Mononuclear cell (primary cell): ENCODE measurements at regions not wholly inside any gene's neighbourhood (a gene's known extent, or its start where the extent isn't known, plus 50 kb on each side); places are given as distances from the start of the nearest gene placed in this dataset.

Experiments used
- H3K27me3 ChIP-seq: 2 replicates; pipeline ENCODE4 v1.6.0; 2011; ENCODE audit warnings: low read length, control low read depth; ENCODE audit not compliant: insufficient read depth
- H3K4me1 ChIP-seq: 2 replicates; pipeline ENCODE4 v1.5.1; 2011; ENCODE audit warnings: mild to moderate bottlenecking, low read length, control low read depth; ENCODE audit not compliant: insufficient read depth
- H3K4me3 ChIP-seq: 2 replicates; pipeline ENCODE4 v1.5.1; 2011; ENCODE audit warnings: mild to moderate bottlenecking, low read length, moderate library complexity
- H3K9me3 ChIP-seq: 2 replicates; pipeline ENCODE4 v1.5.1; 2011; ENCODE audit warnings: low read depth, mild to moderate bottlenecking, control low read depth, low read length

DNA sequence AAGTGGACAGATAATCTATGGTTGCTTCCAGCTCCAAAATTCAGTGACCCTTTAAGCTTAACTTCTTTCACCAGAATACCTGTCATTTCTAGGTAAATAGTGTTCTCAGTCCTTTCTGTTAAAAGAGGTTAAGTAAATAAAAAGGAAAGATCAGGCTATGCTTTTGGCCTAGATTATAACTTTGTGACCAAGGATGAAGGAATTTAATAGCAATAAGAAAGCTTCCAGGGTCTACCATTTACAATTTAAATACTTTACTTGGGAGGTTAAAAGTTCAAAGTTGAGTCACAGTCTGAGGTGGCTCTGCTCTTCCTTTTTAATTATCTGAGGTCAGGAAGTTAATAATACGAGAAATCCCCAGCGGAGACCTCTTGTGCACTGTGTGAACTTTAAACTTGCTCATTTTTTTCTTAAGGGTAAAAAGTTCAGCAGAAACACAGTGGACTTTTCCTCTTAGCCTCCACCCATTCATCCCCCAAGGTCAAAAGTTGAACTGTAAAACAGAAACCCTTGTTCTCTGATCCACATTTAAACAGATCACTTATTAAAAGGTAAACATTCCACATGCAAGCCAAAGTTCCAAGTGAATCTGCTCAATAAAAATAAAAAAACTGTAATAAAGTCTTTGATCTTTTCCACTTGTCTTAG lies 187.1 kb downstream of the NRIP1 start:
- H3K27me3 ChIP-seq: no peaks in the 10 kb centered on the region
- H3K4me3 ChIP-seq: no peak overlapping the region
- H3K9me3 ChIP-seq: no peaks in the 10 kb centered on the region
- H3K4me1 ChIP-seq: peaks cover 20% of the 10 kb centered on the region

DNA sequence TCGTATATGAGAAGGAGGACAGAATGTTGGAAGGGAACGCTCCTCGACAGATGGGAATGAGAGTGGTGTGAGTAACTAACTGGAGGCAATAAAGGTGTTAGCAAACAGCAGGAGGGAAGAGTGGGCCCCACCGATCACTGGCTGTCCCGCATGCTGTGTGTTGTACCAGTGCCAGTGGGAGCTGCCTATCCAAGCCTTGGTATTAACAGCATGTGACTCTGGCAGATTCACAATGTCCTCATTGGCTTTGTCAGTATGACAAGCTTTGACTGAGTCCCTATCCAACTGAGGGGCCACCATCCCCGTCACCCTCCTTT lies 188.3 kb downstream of the NRIP1 start:
- H3K4me1 ChIP-seq: peaks cover 20% of the 10 kb centered on the region

DNA sequence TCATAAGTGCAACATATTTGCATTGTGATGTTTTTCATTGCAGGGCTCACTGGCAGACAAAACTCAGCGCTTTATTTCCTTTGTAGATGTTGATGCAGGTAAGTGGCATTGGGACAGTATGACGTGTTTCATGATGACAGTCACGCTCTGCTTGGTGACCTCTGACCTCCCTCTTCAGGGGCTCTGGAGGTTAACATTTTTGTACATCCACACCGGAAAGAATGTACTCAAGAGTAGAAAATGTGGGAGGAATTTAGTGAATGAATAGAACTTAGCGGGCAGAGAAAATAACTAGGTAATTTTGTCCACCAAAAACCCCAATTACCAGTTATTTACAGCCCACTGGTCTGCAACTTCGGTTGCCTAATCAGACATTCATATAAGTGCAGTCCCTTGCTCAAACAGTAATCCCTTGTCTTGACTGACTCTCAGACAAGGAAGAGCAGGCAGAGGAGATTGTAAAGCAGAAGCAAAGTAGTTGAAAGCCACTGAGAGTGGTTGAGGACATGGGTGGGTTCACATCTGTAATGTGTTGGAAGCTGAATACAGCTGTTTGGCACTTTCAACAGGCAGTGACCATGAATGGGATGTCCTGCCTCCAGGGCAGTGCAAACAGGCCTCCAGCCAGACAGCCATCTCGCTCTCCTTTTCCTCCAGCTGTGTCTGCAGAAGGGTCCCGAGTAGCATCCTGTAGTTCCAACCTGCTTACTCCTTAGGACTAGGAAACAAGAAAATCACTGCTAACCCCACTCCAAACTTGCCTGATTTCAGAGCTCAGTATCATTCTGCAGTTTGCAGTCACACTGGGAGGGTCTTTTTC lies 188.9 kb downstream of the NRIP1 start:
- Histone ChIP-seq H3K4me1 (peaks cover 20% of the 10 kb centered on the region), H3K27me3 (no peaks in the 10 kb centered on the region), H3K4me3 (no peak overlapping the region), H3K9me3 (no peaks in the 10 kb centered on the region)

More for the DNA sequence above, 188.3 kb downstream of the NRIP1 start:
- Histone ChIP-seq H3K27me3 (no peaks in the 10 kb centered on the region), H3K9me3 (no peaks in the 10 kb centered on the region), H3K4me3 (no peak overlapping the region)

GRCh38 chr21:14875186-14875585 lies 189.6 kb downstream of the NRIP1 start:
- H3K9me3 ChIP-seq: no peaks in the 10 kb centered on the region
- H3K4me3 ChIP-seq: no peak overlapping the region
- H3K27me3 ChIP-seq: no peaks in the 10 kb centered on the region
- peaks cover 23% of the 10 kb centered on the region for H3K4me1 ChIP-seq

DNA sequence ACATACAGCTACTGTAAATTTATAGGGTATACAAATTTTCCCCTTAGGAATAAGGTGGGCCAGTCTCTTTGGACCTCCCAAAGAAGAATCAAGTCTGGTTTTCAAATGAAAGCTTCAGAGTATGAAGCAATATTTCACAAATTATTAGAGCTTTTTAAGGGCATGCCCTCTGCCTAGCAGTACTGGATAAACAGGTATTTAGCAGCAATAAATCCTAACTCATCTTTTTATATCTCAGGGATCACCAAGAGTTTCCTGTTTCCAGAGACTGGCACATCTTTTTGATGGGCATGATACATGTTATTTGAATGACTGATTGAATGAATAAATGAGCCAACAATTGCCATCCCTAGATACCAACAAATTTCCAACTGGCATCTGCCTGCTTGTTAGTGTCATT lies 190.4 kb downstream of the NRIP1 start:
- H3K4me3 ChIP-seq: no peak overlapping the region
- no peaks in the 10 kb centered on the region for H3K9me3 ChIP-seq
- H3K27me3 ChIP-seq: no peaks in the 10 kb centered on the region
- peaks cover 22% of the 10 kb centered on the region for H3K4me1 ChIP-seq

DNA sequence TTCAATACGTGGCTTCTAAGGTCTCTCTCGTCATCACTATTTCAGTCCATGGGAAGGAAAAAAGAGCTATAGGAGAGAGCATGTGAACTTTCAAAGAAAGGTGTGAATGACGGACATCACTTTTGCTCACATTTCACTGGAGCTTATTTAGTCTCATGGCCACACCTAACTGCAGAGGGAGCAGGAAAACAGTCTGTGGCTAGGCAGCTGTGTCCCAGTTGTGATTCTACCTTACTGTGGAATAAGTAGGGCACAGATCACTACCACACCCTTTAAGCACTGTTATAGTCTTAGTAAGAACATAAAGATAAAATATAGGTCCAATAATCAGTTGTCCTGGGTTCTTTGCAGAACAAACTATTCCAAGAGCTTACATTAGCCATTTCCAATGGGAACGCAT lies 192.9 kb downstream of the NRIP1 start:
- H3K9me3 ChIP-seq: no peaks in the 10 kb centered on the region
- no peak overlapping the region for H3K4me3 ChIP-seq
- peaks cover 32% of the 10 kb centered on the region for H3K4me1 ChIP-seq
- H3K27me3 ChIP-seq: no peaks in the 10 kb centered on the region

DNA sequence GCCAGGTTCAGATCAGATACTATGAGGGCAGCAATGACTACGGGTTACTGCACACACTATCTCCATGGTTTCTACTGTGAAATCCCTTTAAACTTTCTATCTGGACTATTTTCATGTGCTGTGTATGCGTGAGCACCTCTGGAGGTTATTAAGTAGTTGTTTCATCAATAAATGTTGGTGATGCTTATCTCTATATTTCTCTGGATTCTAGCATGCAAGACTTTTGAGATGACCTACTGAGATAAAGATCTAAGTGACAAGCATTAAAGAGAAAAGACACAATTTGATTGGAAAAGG lies 194.0 kb downstream of the NRIP1 start:
- no peaks in the 10 kb centered on the region for H3K27me3 ChIP-seq
- no peak overlapping the region for H3K4me3 ChIP-seq
- peaks cover 41% of the 10 kb centered on the region for H3K4me1 ChIP-seq
- no peaks in the 10 kb centered on the region for H3K9me3 ChIP-seq

GRCh38 chr21:14869984-14870852 lies 194.6 kb downstream of the NRIP1 start:
- no peak overlapping the region for H3K4me3 ChIP-seq
- no peaks in the 10 kb centered on the region for H3K27me3 ChIP-seq
- H3K9me3 ChIP-seq: no peaks in the 10 kb centered on the region
- peaks cover 41% of the 10 kb centered on the region for H3K4me1 ChIP-seq

GRCh38 chr21:14866859-14867765 lies 197.7 kb downstream of the NRIP1 start:
- Histone ChIP-seq H3K27me3 (no peaks in the 10 kb centered on the region), H3K4me3 (no peak overlapping the region), H3K4me1 (peaks cover 54% of the 10 kb centered on the region), H3K9me3 (no peaks in the 10 kb centered on the region)

DNA sequence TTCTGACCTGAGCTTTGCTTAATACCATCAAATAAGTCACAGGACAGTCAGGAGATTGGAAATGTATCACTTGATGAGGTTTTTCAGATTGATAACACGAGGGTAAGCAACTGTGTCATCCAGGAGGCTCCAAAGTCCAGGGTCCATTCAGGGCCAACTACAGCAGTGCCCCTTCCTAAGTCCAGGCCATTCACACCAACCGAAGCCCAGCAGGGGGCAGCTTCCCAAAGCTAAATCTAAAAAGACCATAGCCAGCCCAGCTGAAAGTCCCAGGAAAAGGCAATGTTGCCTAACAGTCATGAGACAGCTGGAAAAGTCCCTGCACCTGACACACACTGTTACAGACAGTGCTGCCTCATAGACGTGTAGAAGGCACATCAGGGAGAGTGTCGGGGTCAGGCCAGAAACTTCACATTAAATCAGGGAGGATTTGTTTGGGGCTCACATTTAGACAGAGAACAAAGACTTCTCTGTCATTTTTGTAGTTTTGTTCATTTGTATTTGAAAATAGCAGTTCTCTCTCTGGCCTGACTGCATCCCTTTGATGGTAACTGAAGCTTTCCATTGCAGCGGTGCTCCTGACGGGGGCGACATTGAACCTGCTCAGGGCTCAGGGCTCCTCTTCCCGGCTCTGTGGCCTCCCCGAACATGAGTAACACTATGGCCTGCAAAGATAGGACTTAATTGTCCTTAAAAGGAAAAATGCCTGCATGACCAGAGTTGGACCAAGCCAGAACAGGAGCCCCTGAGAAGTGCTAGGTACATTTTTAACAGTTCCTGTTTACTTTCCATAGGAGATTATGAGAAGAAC lies 200.4 kb downstream of the NRIP1 start:
- no peaks in the 10 kb centered on the region for H3K9me3 ChIP-seq
- no peak overlapping the region for H3K4me3 ChIP-seq
- no peaks in the 10 kb centered on the region for H3K27me3 ChIP-seq
- peaks cover 41% of the 10 kb centered on the region for H3K4me1 ChIP-seq

GRCh38 chr21:14863745-14864210 lies 201.0 kb downstream of the NRIP1 start:
- no peak overlapping the region for H3K4me3 ChIP-seq
- no peaks in the 10 kb centered on the region for H3K9me3 ChIP-seq
- peaks cover 35% of the 10 kb centered on the region for H3K4me1 ChIP-seq
- H3K27me3 ChIP-seq: no peaks in the 10 kb centered on the region

DNA sequence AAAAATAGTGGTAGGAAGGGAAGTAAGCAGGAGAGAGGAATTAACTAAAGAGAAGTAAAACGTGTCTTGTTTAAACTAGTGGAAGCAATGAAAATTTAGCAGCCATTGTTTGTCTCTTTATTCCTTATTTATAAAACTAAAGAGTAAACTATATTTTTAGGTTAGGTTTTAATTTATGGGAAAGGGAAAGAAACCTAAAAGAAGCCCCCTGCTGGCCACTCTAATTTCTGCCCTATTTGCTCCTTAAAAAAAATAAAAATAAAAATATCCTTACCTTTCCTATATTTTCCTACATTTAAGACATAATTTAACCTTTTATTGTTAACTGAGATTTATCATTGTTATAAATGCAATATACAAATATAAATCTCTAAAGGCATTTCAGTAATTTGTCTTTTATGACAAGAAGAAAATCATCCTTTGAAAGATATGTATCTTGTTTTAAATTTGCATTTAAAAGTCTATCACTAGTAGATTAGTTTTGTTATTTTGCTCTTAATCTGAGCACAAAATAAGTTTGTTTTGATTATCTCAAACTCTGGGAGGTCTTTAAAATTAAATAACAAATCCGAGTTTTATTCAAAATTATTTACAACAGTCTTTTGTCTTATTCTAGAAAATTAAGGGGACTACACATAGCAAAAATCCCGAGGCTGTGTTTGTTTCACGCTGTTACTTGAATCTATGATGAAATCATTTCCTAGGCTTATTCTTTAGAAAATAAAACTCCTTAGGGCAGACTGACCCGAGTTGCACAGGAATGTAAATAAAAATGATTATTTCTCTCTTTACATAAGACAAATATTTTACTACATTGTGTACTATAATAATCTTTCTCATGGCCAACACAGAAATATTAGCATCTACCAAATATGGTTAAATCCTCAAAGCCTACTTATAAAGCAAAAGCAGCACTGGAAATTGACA lies 201.7 kb downstream of the NRIP1 start:
- Histone ChIP-seq H3K9me3 (no peaks in the 10 kb centered on the region), H3K4me1 (peaks cover 27% of the 10 kb centered on the region), H3K4me3 (no peak overlapping the region), H3K27me3 (no peaks in the 10 kb centered on the region)

DNA sequence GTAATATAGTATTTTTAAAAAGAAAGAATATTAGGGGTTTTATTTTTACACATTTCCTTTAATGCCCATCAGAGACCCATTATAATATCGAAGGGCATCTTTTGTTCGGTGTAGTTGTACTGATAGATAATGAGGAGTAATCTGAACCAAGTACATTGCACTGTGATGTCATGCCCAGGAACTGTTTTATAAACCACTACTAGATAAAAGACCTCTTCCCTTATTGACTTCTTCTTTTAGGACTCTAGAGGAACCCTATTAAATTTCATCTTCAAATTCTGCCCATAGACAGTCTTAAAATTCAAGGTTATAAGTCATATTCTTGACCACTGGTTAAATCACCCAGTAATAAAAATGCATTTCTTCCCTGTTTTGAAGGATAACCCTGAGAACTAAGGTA lies 206.5 kb downstream of the NRIP1 start:
- no peak overlapping the region for H3K4me3 ChIP-seq

More for the DNA sequence above, 206.5 kb downstream of the NRIP1 start:
- no peaks in the 10 kb centered on the region for H3K27me3 ChIP-seq
- H3K9me3 ChIP-seq: no peaks in the 10 kb centered on the region
- H3K4me1 ChIP-seq: peaks cover 5% of the 10 kb centered on the region
